ENCODE measurements at regions not wholly inside any gene's neighbourhood (a gene's known extent, or its start where the extent isn't known, plus 50 kb on each side); places are given as distances from the start of the nearest gene placed in this dataset.
"Not testable (repeated sequence)": the region's sequence is repeated elsewhere in the genome, so short reads cannot be mapped to it uniquely, and the experiment has no call there.

DNA sequence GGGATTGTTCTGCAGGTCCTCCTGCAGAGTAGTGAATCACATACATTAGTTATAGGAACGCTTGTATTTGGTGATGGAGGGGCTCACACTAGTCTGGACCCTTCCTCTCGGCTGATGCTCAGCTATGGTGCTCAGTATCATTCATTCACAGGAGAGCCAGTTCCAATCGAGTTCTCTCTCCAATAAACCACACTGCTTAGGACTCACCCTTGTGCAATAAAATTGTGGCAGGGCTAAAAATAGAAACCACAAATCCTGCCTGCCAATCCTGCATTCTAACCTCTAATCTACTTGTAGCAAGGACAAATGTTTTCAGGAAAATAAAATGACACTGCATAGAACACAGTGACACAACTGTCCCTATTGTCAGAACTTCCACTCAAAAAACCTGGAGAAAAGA is 138.4 kb upstream of the TBL1XR1 start:
- H3K4me1 ChIP-seq (ENCODE audit: insufficient read depth, low read length), result peaks cover 19% of the 10 kb centered on the region
- H3K4me3 ChIP-seq (ENCODE audit: low read length), result no peak overlapping the region
- ChIA-PET POLR2A (no interaction called here), CTCF (no interaction called here)
- H3K4me3 Mint-ChIP-seq, result no peak overlapping the region
- peaks cover 23 to 35% (median 32%) of the 10 kb centered on the region in 3 donors for H3K4me1 Mint-ChIP-seq
- no peaks in the 10 kb centered on the region for H3K9me3 ChIP-seq (ENCODE audit: low read length)
- H3K27me3 Mint-ChIP-seq, result no peaks in the 10 kb centered on the region
- no peaks in the 10 kb centered on the region for H3K27me3 ChIP-seq (ENCODE audit: insufficient read depth, low read length, poor library complexity, severe bottlenecking)
- H3K36me3 Mint-ChIP-seq, result no peaks in the 10 kb centered on the region
- no peak overlapping the region for H3K27ac ChIP-seq (ENCODE audit: low read depth, low read length)
- DNase-seq, result no peak
- no peak overlapping the region for H3K27ac Mint-ChIP-seq
- H3K9me3 Mint-ChIP-seq, result no peaks in the 10 kb centered on the region
- no peaks in the 10 kb centered on the region for H3K36me3 ChIP-seq (ENCODE audit: insufficient read depth, low read length)

DNA sequence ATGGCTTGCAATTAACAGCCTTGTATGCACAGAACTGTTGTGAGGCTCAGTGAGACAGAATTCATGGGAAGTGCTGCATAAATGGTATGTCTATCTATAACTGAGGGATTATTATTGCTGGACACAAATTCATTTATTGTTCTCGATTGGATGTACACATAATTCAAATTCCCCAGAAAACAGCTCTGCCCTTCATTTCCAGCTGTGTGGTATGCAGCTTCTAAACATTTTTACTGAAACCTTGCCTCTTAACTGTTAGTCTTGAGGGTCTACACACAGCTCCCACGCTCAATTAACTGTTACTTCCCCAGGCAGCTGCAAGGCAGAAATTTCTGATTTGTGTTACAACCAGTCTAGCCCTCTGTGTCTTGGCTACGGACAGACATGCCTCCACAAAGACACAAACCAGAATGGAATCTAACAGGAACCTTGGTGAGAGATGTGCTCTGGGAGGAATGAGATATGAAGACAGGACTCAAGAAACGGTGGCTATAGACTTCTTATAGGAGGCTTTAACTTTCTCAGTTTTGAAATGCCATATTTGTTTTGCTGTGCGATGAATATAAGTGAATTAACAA is 139.7 kb upstream of the TBL1XR1 start:
- DNase-seq, result no peak
- Mint-ChIP-seq H3K36me3 (no peaks in the 10 kb centered on the region), H3K4me1 (peaks cover 23 to 35% (median 32%) of the 10 kb centered on the region in 3 donors), H3K27ac (peak overlapping the region in 2 of 8 donors; percentile 20 to 56), H3K4me3 (no peak overlapping the region), H3K27me3 (no peaks in the 10 kb centered on the region), H3K9me3 (no peaks in the 10 kb centered on the region)
- ChIA-PET POLR2A (interaction anchor here (0.5 kb wide), 1 partner anchor 9 kb away, joined by 3 read pairs; no protein-coding TSS in a partner anchor), CTCF (no interaction called here)
- Histone ChIP-seq H3K4me3 (ENCODE audit: low read length) (no peak overlapping the region), H3K27me3 (ENCODE audit: insufficient read depth, low read length, poor library complexity, severe bottlenecking) (no peaks in the 10 kb centered on the region), H3K27ac (ENCODE audit: low read depth, low read length) (no peak overlapping the region), H3K36me3 (ENCODE audit: insufficient read depth, low read length) (no peaks in the 10 kb centered on the region), H3K9me3 (ENCODE audit: low read length) (no peaks in the 10 kb centered on the region), H3K4me1 (ENCODE audit: insufficient read depth, low read length) (peaks cover 19% of the 10 kb centered on the region)

DNA sequence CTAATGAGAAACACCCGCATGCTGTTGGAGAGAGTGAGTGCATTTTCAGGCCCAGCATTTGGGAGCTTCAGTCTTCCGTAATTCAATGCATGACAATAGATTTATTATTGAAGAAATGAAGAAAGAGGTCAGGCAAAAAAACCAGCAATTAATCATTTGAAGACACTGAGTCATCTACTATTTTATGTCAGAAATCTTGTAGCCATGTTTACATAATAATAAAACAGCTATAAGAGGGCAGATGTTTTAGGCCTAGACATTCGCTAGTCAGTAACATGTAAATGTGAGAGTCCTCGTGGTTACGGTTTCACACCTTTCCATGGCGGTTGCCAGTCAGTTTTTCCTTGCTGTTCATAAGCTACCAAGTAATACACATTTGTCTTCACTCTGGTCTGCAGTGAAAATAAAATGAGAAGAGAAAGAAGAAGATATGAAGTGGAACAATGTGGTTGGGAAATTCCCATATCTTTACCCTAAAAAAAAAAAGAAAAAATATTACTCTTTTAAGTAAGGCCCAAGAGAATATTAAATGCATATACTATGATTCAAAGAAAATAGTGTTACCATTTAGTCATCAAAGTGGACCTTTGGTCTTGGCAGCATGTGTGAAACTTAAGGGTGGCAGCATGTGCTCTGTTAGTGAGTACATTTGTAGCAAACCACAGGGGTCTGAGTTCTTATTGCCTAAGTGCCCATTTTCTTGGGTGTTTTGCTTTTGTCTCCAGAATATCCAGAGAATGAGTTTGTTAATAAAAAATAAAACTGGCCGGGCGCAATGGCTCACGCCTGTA is 140.5 kb upstream of the TBL1XR1 start:
- Mint-ChIP-seq H3K27me3 (no peaks in the 10 kb centered on the region), H3K27ac (peak overlapping the region in 7 of 8 donors; percentile 9 to 79 (median 52)), H3K36me3 (no peaks in the 10 kb centered on the region), H3K9me3 (no peaks in the 10 kb centered on the region), H3K4me1 (peaks cover 21 to 32% (median 32%) of the 10 kb centered on the region in 3 donors), H3K4me3 (peak overlapping the region in 1 of 7 donors; percentile 1)
- H3K4me3 ChIP-seq (ENCODE audit: low read length), result no peak overlapping the region
- ChIA-PET CTCF (interaction anchor here (1.8 kb wide), 1 partner anchor 22 kb away, joined by 4 read pairs; no protein-coding TSS in a partner anchor), POLR2A (interaction anchor here (0.5 to 0.6 kb wide), 2 partner anchors 8 to 407 kb away, joined by 3 read pairs; no protein-coding TSS in a partner anchor)
- peaks cover 19% of the 10 kb centered on the region for H3K4me1 ChIP-seq (ENCODE audit: insufficient read depth, low read length)
- H3K27me3 ChIP-seq (ENCODE audit: insufficient read depth, low read length, poor library complexity, severe bottlenecking), result no peaks in the 10 kb centered on the region
- no peaks in the 10 kb centered on the region for H3K36me3 ChIP-seq (ENCODE audit: insufficient read depth, low read length)
- H3K27ac ChIP-seq (ENCODE audit: low read depth, low read length), result no peak overlapping the region
- no peaks in the 10 kb centered on the region for H3K9me3 ChIP-seq (ENCODE audit: low read length)
- peak in 4 of 5 donors; percentile 48 to 85 (median 52) for DNase-seq

GRCh38 chr3:177338697-177339219 is 141.5 kb upstream of the TBL1XR1 start:
- Mint-ChIP-seq H3K27me3 (no peaks in the 10 kb centered on the region), H3K9me3 (no peaks in the 10 kb centered on the region), H3K27ac (peak overlapping the region in 5 of 8 donors; percentile 2 to 62 (median 56)), H3K4me1 (peaks cover 21 to 28% (median 28%) of the 10 kb centered on the region in 3 donors), H3K36me3 (no peaks in the 10 kb centered on the region), H3K4me3 (peak overlapping the region in 1 of 7 donors; percentile 2)
- DNase-seq, result no peak
- H3K27ac ChIP-seq (ENCODE audit: low read depth, low read length), result no peak overlapping the region
- H3K4me1 ChIP-seq (ENCODE audit: insufficient read depth, low read length), result peaks cover 19% of the 10 kb centered on the region
- ChIA-PET CTCF (interaction anchor here (0.8 to 1.8 kb wide), 2 partner anchors 21 to 136 kb away, joined by 3 to 4 read pairs; no protein-coding TSS in a partner anchor), POLR2A (no interaction called here)
- H3K4me3 ChIP-seq (ENCODE audit: low read length), result no peak overlapping the region
- no peaks in the 10 kb centered on the region for H3K27me3 ChIP-seq (ENCODE audit: insufficient read depth, low read length, poor library complexity, severe bottlenecking)
- H3K36me3 ChIP-seq (ENCODE audit: insufficient read depth, low read length), result no peaks in the 10 kb centered on the region
- no peaks in the 10 kb centered on the region for H3K9me3 ChIP-seq (ENCODE audit: low read length)

- H3K27me3 Mint-ChIP-seq; H3K27ac ChIP-seq (ENCODE audit: low read depth, low read length); H3K27me3 ChIP-seq (ENCODE audit: insufficient read depth, low read length, poor library complexity, severe bottlenecking); H3K4me3 ChIP-seq (ENCODE audit: low read length); H3K36me3 Mint-ChIP-seq; H3K36me3 ChIP-seq (ENCODE audit: insufficient read depth, low read length); DNase-seq; H3K9me3 Mint-ChIP-seq; H3K9me3 ChIP-seq (ENCODE audit: low read length); POLR2A ChIA-PET: not testable (repeated sequence)
- H3K4me1 Mint-ChIP-seq, result peaks cover 21 to 28% (median 28%) of the 10 kb centered on the region in 3 donors
- CTCF ChIA-PET, result interaction anchor here (1.8 kb wide), 1 partner anchor 20 kb away, joined by 4 read pairs; no protein-coding TSS in a partner anchor
- H3K27ac Mint-ChIP-seq, result peak overlapping the region in 5 of 8 donors; percentile 2 to 62 (median 56)
- peaks cover 19% of the 10 kb centered on the region for H3K4me1 ChIP-seq (ENCODE audit: insufficient read depth, low read length)
- peak overlapping the region in 1 of 7 donors; percentile 2 for H3K4me3 Mint-ChIP-seq
Observed at GRCh38 chr3:177339220-177339703, 142.0 kb upstream of the TBL1XR1 start.

DNA sequence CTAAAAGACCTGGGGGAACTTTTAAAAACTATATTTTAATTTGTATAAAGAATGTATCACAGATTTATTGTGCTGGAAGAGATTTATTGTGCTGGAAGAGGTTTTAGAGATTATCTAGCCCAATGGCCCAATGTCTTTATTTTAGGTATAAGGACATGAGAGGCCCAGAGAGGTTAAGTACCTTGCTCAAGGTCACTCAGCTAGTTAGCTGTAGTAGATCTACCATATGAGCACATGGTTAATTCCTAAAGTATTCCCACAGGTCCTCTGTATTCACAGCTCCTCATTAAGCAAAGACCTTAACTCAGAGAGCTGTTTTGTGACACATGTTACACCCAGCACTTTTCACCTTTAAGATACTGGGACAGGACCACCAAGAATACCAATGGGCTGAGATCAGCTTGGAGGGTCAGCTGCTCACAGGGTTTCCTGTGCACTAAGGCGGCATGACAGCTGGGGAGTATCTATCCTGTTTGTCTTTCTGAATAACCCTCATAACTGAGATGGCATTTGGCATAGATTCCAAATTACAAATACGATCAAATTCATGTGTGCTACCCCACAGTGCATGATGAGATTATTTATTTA is 143.1 kb upstream of the TBL1XR1 start:
- peaks cover 21% of the 10 kb centered on the region for H3K4me1 ChIP-seq (ENCODE audit: insufficient read depth, low read length)
- no peak overlapping the region for H3K4me3 Mint-ChIP-seq
- H3K27me3 ChIP-seq (ENCODE audit: insufficient read depth, low read length, poor library complexity, severe bottlenecking), result no peaks in the 10 kb centered on the region
- H3K9me3 ChIP-seq (ENCODE audit: low read length), result no peaks in the 10 kb centered on the region
- no peaks in the 10 kb centered on the region for H3K36me3 ChIP-seq (ENCODE audit: insufficient read depth, low read length)
- no peaks in the 10 kb centered on the region for H3K36me3 Mint-ChIP-seq
- no peak for DNase-seq
- ChIA-PET CTCF (no interaction called here), POLR2A (no interaction called here)
- H3K9me3 Mint-ChIP-seq, result no peaks in the 10 kb centered on the region
- H3K27ac Mint-ChIP-seq, result no peak overlapping the region
- H3K27me3 Mint-ChIP-seq, result no peaks in the 10 kb centered on the region
- no peak overlapping the region for H3K27ac ChIP-seq (ENCODE audit: low read depth, low read length)
- H3K4me3 ChIP-seq (ENCODE audit: low read length), result no peak overlapping the region
- H3K4me1 Mint-ChIP-seq, result peaks cover 25 to 35% (median 35%) of the 10 kb centered on the region in 3 donors

DNA sequence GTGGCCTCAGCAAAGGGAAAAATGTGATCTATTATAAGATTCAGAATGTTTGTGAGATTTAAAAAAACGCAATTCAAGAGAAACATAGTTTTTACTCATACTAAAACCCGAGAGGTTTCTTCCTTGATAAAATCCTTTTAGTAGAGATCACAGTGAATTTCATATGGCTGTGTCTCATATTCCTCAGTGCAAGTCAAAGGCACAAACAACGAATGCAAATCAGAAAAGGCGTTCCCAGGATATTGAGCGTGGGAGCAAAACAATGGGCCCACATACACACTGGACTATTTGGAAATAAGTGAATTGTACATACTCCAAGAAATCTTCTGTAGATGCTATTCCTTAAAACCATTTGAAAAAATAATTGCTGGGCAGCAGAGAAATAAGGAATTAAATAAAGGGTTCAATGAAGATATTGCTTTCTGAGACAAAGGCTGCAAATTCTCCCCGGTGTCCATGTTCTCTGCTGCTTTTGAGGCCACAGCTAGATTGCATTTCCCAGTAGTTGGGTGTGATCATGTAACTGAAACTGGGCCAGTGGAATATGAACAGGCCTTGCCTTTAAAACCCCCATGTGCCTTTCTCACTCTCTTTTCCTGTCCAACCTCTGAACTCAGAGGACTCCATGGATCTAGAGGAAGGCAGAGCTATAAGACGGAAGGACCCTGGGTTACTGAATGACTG is 144.6 kb upstream of the TBL1XR1 start:
- Mint-ChIP-seq H3K27ac (no peak overlapping the region), H3K36me3 (no peaks in the 10 kb centered on the region), H3K4me1 (peaks cover 34 to 44% (median 43%) of the 10 kb centered on the region in 3 donors), H3K4me3 (no peak overlapping the region), H3K27me3 (no peaks in the 10 kb centered on the region), H3K9me3 (no peaks in the 10 kb centered on the region)
- Histone ChIP-seq H3K9me3 (ENCODE audit: low read length) (no peaks in the 10 kb centered on the region), H3K27me3 (ENCODE audit: insufficient read depth, low read length, poor library complexity, severe bottlenecking) (no peaks in the 10 kb centered on the region), H3K36me3 (ENCODE audit: insufficient read depth, low read length) (no peaks in the 10 kb centered on the region), H3K4me3 (ENCODE audit: low read length) (no peak overlapping the region), H3K27ac (ENCODE audit: low read depth, low read length) (no peak overlapping the region), H3K4me1 (ENCODE audit: insufficient read depth, low read length) (peaks cover 30% of the 10 kb centered on the region)
- POLR2A ChIA-PET, result no interaction called here
- no peak for DNase-seq
- CTCF ChIA-PET, result no interaction called here

Data from CD8-positive, alpha-beta memory T cell (primary cell).